ENCODE measurements at regions not wholly inside any gene's neighbourhood (a gene's known extent, or its start where the extent isn't known, plus 50 kb on each side); places are given as distances from the start of the nearest gene placed in this dataset.

DNA sequence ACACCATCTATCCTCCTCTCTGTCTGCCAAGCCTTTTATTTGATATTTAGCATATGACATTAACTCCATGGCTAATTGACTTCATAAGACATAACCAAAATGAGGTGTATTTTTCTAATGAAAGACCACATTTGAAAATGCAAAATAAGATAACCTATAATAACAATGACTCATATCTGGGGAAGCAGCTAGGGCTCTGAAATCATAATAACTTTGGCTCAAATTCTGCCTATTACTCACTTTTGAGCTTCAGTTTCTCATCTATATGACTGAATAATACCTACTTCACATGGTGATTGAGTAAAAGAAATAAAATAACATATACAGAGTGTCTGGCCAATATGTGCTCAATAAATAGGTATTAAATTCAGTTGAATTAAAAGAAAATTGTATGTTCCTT, 1419.8 kb upstream of the TENM4 start:
- no peak for DNase-seq (ENCODE audit: low read depth in 2 of 2)

DNA sequence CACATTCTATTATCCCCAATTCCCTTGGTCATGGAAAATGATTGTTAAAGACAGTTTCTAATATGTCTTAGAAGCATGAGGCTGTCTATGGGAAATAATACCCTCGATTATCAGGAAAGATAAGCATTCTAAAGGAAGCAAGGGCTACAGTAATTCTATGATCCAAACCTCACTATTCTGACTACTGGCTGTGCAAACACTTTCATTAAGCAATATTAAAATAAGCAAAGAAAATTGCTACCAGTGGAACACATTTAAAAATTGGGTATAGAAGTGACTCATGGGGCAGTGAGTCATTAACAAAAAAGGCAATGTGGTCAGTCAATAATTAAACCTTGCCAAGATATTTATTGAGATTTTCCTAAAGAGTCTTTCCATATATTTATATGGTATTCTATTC, 1415.2 kb upstream of the TENM4 start:
- no peak for DNase-seq (ENCODE audit: low read depth in 2 of 2)

DNA sequence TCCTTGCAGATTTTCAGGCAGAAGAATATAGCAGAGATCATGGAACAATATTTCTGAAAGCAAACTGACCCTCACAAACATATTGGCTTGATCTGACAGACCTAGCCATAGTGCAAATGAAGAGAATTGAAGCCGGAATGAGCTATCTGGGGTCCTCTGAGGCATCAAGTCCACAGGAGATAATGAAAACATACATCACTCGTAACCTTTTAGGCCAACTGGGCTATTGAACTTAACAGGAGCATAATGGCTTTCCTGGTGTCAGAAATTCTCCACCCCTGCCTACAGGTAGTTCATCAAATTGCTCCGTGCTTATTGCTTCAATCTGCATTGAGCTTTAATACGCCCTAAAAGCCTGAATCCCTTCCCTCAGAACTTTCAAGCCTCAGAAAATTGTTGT, 1414.6 kb upstream of the TENM4 start:
- DNase-seq (ENCODE audit: low read depth in 2 of 2) = no peak

DNA sequence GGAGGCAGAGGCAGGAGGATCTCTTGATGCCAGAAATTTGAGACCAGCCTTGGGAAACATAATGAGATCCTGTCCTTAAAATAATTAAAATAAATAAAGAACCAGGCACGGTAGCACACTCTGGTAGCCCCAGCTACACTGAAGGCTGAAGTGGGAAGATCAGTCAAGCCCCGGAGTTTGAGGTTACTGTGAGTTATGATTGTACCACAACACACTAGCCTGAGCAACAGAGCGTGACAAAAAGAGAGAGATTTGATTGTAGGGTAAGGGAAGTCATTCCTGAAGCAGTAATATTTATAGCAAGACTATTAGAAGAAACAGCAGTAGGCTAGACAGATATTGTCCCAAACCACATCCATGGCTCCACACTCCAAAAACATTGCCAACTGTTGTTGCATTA, 1408.4 kb upstream of the TENM4 start:
- no peak for DNase-seq (ENCODE audit: low read depth in 2 of 2)

DNA sequence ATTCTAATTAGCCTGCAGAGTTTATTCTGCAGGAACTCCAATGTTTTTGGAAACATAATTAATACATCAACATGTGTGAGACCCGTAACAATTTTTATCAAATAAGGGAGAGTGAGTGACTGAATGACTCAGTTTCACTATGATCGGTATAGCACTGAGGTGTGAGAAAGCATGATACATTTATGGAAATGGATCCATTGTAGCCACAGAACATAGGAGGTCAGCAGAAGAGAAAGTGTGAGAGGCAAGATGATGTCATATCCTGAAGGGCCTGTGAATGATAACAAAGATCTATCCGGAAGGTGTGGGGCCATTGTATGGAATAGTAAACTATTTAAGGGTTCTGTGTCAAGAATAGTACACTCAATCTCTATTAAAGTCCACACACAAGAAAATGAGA, 1406.1 kb upstream of the TENM4 start:
- DNase-seq (ENCODE audit: low read depth in 2 of 2) = no peak

DNA sequence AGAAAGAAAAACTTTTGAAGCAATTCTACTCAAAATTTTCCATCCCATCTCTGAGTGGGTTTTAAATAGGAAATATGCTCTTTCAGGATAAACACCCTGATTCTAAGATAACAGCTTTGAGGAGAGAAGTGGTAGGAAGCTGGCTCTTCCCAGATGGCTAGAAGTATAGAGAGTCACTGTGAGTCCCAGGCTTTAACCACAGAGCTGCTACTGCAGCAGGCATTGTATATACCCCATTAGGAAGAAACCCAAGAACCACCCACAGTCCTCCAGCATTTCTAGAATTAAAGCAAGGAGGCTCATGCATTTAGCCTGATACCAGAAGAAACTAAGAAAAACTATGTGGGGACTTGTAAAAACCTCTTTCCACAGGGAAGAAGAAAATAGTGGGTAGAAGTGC, 1405.6 kb upstream of the TENM4 start:
- DNase-seq (ENCODE audit: low read depth in 2 of 2) = no peak

DNA sequence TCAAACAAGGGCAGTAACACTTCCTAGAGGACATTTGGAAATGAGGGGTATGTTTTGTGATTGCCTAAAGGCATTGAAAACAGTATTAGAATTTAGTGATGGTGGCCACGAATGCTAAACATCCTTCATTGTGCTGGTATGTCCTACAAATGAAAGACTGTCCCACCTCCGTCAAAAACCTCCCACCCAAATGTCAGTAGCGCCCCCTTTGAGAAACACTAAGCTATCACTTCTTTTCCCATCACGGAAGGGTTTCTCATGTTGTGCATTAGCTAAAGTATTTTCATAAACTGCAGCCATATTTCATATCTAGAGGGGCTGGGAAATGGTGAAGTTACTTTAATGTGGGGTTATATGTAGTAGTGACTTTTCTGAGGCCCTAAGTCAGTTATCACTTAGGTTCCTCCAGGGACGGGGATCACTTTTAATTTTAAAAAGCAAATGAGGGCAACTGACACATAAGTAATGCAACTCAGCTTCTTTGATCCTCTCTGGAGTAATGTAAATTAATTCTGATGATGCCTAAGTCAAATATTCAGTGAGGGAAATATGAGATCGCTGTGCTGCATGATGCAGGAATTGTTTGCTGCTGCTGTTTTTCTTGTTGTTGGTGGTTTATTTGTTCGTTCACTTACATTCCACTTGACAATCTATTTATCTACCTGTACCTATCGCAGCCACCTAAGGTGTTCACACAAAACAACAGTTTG, 1403.4 kb upstream of the TENM4 start:
- no peak for DNase-seq (ENCODE audit: low read depth in 2 of 2)

DNA sequence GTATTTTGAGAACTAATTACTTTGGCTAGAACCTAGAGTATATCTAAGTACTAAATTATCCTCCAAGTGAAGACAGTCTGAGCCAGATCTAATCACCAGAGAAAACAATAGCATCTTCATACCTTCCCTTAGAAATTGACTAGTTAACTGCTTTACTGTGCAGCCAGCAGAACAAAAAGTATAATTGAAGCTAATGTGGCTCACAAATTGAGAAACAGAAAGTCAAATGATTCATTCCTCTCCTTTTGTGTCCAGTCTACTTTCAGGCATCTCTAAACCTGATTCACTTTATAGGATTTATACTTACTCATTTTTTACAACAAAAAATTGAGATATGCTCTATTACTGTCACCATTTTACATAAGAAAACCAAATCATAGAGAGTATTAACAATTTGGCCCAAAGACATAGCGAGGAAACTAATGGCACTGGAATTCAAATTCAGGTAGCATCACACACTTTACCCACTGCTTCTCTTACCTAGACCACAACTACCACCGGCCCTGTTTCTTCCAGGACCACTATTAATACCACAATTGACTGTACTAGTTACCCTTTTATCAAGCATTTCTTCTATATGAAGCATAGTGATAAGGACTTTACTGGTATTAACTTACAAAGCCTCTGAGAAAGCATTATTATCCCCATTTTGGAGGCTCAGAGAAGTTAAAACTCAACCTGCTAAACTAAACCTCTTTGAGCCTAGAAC, 1402.6 kb upstream of the TENM4 start:
- DNase-seq (ENCODE audit: low read depth in 2 of 2) = no peak

DNA sequence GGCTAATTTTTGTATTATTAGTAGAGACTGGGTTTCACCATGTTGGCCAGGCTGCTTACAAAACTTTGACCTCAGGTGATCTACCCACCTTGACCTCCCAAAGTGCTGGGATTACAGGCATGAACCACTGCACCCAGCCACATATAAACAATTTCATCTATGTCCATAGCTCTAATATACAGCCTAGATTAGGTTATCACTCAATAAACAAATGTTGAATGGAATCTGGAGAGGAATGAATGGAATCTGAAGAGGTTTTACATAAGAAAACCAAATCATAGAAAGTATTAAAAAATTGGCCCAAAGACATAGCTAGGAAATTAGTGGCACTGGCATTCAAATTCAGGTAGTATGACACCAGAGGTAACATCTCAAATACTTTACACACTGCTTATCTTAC, 1401.4 kb upstream of the TENM4 start:
- no peak for DNase-seq (ENCODE audit: low read depth in 2 of 2)

DNA sequence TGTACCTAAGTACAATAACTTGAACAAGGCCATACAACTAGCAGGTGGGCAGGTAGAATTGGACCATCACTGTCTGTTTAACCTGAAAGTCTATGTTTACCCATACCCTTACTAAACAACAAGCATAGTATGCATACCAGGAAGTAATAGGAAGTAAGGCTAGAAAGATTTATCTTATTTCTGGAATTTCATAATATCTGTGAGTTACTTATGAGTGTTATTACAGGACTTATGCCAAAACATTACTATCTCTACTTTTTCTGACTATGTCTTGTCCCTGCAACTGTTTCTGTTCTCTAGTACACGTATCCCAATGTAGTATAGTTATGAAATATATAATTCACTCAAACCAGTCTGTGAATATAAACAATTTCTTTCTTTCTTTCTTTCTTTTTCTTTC, 1400.8 kb upstream of the TENM4 start:
- DNase-seq (ENCODE audit: low read depth in 2 of 2) = no peak

DNA sequence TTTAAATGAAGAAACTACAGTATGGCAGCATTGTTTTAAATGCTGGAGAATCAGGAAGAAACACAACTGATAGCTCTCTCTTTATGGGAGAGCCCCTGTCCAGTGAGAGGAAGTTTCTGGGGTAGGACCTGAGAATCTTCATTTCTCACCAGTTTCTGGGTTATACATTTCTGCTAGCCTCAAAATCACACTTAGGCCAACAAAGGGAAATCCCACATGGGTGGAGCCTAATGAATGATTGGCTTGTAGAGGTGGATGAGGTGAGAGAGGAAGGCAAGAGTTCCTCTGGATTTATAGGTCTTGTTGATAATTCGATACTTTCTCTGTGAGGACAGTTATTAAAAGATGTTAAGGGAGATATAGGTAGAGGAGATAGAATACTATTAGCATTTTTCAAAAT, 1397.3 kb upstream of the TENM4 start:
- DNase-seq (ENCODE audit: low read depth in 2 of 2) = no peak

DNA sequence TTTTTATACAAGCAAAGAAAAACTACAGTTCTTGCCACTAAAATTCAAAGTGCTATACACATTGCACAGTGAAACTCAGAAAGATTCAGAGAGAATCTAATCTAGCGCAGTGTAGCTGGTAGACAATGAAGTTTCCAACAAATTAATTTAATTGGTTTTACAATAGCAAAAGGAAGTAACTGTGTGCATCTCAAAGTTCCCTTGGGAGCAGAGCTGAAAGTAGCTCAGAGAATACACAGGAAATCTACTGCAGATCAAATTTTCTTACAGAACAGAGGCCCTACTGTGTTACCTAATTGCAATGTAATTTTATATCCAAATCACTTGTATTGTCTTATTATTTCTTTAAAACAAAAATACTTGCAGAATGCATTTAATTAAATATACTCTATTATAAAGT, 1396.2 kb upstream of the TENM4 start:
- DNase-seq (ENCODE audit: low read depth in 2 of 2) = no peak

DNA sequence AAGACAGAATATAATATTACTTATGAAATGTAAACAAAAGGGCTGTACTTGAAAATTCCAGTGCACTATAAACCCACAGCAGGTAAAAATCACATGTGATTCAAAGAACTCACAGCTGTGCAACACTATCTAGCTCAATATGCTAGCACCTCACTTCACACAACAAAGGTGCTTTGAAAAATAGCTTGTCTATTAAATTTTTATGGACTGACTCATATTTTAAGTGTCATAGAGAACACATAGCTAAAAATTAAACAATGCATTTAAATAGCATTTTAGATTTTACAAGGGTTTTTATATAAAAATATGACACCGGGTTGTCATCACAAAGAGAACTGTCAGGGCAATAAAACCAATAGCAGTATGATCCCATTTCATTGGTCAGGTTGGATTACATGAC, 1390.5 kb upstream of the TENM4 start:
- no peak for DNase-seq (ENCODE audit: low read depth in 2 of 2)

DNA sequence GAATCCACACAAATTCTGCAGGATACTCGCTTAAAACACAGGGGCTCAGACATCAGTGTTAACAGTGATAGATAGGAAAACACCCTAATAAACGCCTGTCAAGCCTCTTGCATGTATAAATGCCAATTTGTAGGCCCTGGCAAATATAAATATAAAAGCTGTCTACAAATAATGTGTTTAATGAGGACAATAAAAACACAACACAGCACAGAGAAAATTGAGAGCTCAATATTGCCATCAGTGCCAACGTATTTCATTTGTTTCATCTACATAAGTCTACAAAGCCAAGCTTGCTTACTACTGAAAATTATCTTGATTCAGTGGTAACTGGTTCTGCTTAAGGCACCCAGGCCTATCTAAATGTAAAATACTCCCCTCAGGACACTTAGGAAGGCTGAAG, 1387.0 kb upstream of the TENM4 start:
- no peak for DNase-seq (ENCODE audit: low read depth in 2 of 2)

DNA sequence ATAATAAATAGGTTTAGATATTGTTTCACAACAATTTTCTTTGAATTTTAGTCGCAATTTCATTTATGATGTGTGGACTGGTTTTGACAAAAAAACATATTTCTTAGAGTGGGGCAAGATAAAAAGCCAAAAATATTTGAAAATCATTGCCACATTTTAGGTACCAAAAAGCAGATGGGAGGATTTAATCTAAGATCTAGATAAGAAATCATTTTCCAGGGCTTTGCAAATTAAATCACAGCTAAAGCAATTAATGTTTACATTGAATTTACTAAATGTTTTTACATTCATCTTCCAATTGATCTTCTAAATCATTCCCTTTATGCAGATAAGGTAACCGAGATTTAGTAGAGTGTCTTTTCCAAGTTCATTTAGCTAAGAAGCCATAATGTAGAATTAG, 1386.0 kb upstream of the TENM4 start:
- no peak for DNase-seq (ENCODE audit: low read depth in 2 of 2)

DNA sequence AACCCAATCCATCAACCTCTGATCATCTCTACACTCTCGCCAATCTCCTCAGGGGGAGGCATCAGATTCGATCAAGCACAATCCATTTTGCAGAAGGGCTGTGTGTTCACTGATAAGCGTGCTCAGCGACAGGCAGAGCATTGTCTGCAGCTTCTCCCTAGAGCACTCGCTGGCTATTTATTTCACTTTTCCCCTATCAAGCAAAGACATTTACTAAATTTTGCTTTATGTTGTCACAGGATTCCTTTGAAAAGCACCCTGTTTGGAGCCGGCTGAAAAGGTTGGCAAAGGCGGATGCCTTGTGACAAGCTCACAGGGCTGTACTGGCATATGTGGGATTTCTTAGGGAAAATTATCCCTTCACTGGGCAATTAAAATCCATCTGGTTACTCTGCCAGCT, 1381.5 kb upstream of the TENM4 start:
- DNase-seq (ENCODE audit: low read depth in 2 of 2) = no peak

DNA sequence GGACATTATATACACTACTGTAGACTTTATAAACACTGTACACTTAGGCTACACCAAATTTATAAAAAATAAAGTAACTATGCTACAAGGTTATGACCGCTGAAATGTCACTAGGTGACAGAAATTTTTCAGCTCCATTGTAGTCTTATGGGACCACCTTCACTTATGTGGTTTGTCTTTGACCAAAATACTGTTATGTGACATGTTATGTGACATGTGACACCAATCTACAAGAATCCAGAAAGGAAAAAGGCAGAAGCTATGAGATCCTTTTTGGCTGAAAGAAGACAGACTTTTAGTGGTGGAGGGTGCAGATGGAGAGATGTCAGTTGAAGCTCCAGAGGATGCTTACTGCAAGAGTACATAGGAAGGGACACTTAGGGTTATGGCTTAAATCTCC, 1378.4 kb upstream of the TENM4 start:
- DNase-seq (ENCODE audit: low read depth in 2 of 2) = no peak

DNA sequence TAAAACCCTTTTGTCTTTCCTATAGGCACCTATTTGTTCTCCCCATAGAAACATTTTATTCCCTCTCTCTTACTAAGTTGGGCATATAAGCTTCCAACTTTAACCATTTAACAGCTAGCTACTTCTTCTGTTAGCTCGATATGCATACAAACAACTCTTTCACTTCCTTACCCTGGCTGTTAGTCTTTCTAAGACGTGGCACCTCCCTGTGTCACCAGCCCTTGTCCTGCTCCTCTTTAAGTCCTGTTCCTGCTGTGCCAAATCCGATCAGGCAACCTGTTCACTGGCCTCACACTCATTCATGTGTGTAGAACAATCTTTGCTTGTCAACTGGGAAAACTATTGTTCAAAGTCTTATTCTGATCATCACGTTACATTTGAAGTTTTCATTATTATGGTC, 1376.1 kb upstream of the TENM4 start:
- no peak for DNase-seq (ENCODE audit: low read depth in 2 of 2)

DNA sequence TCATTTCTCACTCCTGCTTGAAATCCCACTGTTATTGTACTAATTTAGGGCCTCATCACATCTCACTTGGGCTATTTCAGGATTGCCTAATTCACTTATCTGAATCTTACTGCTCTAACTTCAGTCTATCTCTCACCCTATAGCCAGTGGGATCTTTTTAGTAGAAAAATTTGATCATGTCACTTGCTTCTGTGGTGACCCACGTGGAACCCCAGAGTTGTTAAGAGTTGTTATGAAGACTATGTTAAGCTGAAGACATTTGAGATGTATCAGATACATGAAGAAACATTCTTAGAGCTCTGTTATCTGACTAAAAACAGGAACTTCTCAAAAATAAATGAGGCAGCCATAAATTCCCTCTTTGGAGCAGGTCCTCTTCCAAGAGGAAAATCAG, 1375.6 kb upstream of the TENM4 start:
- no peak for DNase-seq (ENCODE audit: low read depth in 2 of 2)

DNA sequence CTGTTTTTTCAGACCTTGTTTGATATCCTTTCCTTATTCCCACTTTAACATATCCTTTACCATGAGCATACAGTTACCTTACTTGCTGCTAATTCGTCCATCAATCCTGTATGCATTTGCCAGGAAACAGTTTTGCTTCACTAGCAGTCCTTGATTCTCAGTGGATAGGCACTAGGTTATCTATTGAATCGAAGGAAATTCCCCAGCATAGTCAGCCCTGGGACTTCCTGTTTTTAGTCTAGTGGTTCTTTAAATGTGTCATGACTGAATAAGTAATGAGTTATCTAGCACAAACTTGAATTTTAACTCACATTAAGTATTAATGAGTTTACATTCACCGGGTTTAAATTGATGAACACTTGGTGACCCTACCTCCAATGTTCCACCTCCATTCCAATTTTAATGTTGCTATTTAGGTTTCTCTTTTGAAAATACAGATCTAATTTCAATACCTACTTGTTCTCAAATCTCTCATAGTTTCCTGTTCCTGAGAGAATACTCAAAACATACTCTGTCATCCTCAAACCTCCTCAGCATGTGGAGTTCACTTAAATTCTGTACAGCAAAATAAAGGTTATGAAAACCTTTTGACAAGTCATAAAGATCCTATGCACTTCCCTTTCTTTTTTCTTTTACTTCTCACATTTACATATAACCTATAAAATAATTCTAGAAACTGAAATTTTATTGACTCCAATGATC, 1375.1 kb upstream of the TENM4 start:
- no peak for DNase-seq (ENCODE audit: low read depth in 2 of 2)

DNA sequence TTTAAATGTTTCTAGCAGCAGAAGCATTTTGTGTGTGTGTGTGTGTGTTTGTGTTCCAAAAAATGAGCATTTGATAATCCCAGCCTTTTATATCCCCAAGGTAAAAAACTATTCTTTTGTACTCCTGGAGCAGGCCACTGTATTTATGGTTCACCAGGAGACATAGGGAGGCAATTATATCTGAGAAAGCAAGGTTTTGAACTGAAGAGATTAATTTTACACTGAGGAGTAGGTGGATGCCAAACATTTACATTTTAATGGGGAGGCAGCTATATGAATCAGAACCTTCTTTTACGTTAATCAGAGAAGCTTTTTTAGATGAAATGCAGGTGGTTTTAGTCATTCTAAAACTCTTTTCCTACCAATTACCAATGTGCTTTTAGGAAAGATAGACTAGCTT, 1374.0 kb upstream of the TENM4 start:
- DNase-seq (ENCODE audit: low read depth in 2 of 2) = no peak

DNA sequence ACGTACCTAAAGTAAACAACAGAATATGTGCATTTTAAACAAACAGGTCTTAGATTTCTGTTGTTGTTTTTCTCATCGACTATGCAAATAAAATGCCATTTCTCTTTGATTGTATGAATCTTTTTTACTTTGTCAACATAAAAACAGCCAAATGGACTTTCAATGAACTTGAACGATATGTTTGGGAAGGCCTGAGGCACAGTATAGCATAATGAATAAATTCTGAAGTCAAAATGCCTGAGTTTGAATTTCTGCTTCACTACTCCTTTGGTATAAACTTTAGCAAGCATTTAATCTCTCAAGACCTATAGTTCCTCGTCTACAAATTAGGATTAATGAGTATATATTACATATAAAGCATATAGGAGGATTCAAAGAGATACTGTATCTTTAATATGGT, 1369.9 kb upstream of the TENM4 start:
- DNase-seq (ENCODE audit: low read depth in 2 of 2) = no peak

DNA sequence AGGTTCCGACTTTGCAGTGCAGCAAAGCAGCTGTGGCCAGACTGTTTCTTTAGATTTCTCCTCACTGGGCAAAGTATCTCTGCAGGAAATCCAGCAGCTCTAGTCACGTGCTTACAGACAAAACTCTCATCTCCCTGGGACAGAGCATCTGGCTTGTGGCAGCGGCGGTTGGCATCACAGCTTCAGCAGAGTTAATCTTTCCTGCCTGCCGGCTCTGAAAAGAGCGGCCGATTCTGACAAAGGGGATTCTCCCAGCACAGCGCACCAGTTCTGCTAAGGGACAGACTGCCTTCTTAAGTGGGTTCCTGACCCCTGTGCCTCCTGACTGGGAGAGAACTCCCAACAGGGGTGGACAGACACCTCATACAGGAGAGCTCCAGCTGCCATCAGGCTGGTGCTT, 1357.3 kb upstream of the TENM4 start:
- no peak for DNase-seq (ENCODE audit: low read depth in 2 of 2)
